Right lobe of liver (tissue), 4 donors: ENCODE measurements at regions not wholly inside any gene's neighbourhood (a gene's known extent, or its start where the extent isn't known, plus 50 kb on each side); places are given as distances from the start of the nearest gene placed in this dataset.

Experiments
- POLR2A ChIP-seq: fragments of 450-650 bp; IDR thresholded peaks from one replicate; pipeline ENCODE4 v1.6.1; 2017; ENCODE audit warnings: antibody characterized with exemption, mild to moderate bottlenecking
- TF ChIP-seq, protein P1 (sequence below), 4 donors: fragments of 200-600 bp in 3 of 4; fragments of 450-650 bp in 1 of 4; IDR thresholded peaks; one replicate each; pipeline versions ENCODE4 v1.5.1 to v1.8.0; 2016 to 2022; ENCODE audit warnings: antibody characterized with exemption in 4 of 4, mild to moderate bottlenecking in 2 of 4
- donor health status: DM: no; HTN: no; CAD: no.
- donor health status: DM: no; HTN: no; CAD: no.
- donor health status: DM: no; HTN: yes; CAD: no.

GRCh38 chr2:4753721-4754120 is 938.5 kb upstream of the SOX11 start:
- no peak for TF ChIP-seq POLR2A
- TF ChIP-seq, protein P1, sequence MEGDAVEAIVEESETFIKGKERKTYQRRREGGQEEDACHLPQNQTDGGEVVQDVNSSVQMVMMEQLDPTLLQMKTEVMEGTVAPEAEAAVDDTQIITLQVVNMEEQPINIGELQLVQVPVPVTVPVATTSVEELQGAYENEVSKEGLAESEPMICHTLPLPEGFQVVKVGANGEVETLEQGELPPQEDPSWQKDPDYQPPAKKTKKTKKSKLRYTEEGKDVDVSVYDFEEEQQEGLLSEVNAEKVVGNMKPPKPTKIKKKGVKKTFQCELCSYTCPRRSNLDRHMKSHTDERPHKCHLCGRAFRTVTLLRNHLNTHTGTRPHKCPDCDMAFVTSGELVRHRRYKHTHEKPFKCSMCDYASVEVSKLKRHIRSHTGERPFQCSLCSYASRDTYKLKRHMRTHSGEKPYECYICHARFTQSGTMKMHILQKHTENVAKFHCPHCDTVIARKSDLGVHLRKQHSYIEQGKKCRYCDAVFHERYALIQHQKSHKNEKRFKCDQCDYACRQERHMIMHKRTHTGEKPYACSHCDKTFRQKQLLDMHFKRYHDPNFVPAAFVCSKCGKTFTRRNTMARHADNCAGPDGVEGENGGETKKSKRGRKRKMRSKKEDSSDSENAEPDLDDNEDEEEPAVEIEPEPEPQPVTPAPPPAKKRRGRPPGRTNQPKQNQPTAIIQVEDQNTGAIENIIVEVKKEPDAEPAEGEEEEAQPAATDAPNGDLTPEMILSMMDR (IDR thresholded peaks at IDR 0.05) = no peak
